GM23338 (cell line): ENCODE measurements at regions not wholly inside any gene's neighbourhood (a gene's known extent, or its start where the extent isn't known, plus 50 kb on each side); places are given as distances from the start of the nearest gene placed in this dataset.

Experiments
- ATAC-seq: fragments of 200-7000 bp; cut with Tn5 transposase; 3 replicates; pipeline ENCODE4 v1.9.1; 2020
- DNase-seq: peaks from one replicate; pipeline ENCODE4 v3.0.0-alpha.2; 2015; ENCODE audit warnings: low spot score
- H2AFZ ChIP-seq: fragments of 200-600 bp; sonication (generic); 2 replicates; pipeline ENCODE4 v1.8.0; 2016; ENCODE audit warnings: antibody characterized with exemption, mild to moderate bottlenecking, moderate library complexity
- H3F3A ChIP-seq: fragments of 200-600 bp; sonication (generic); replicated peaks from 2 replicates; pipeline ENCODE4 v1.8.0; 2017; ENCODE audit warnings: antibody characterized with exemption, mixed run types, low read depth
- H3K27ac ChIP-seq: fragments of 200-600 bp; sonication (generic); 2 replicates; pipeline ENCODE4 v1.6.1; 2016; ENCODE audit warnings: low read depth
- H3K27me3 ChIP-seq: fragments of 200-600 bp; sonication (generic); 2 replicates; pipeline ENCODE4 v1.8.0; 2016; ENCODE audit warnings: mild to moderate bottlenecking, mixed run types, moderate library complexity; ENCODE audit not compliant: insufficient read depth
- H3K36me3 ChIP-seq: fragments of 200-600 bp; sonication (generic); 2 replicates; pipeline ENCODE4 v1.8.0; 2016; ENCODE audit warnings: mild to moderate bottlenecking; ENCODE audit not compliant: insufficient read depth
- H3K4me1 ChIP-seq: fragments of 200-600 bp; sonication (generic); 2 replicates; pipeline ENCODE4 v1.8.0; 2016; ENCODE audit warnings: mild to moderate bottlenecking, moderate library complexity; ENCODE audit not compliant: insufficient read depth
- H3K4me2 ChIP-seq: fragments of 200-600 bp; sonication (generic); 2 replicates; pipeline ENCODE4 v1.7.1; 2017; ENCODE audit warnings: mixed run types
- H3K4me3 ChIP-seq: fragments of 200-600 bp; sonication (generic); 2 replicates; pipeline ENCODE4 v1.6.1; 2016; ENCODE audit warnings: mixed run types
- H3K79me2 ChIP-seq: fragments of 200-600 bp; sonication (generic); replicated peaks from 2 replicates; pipeline ENCODE4 v1.8.0; 2017; ENCODE audit warnings: mild to moderate bottlenecking; ENCODE audit not compliant: insufficient read depth
- H3K9me2 ChIP-seq: fragments of 200-600 bp; sonication (generic); 2 replicates; pipeline ENCODE4 v1.8.0; 2017; ENCODE audit not compliant: insufficient read depth
- H4K20me1 ChIP-seq: fragments of 200-600 bp; sonication (generic); replicated peaks from 2 replicates; pipeline ENCODE4 v1.8.0; 2017; ENCODE audit warnings: mild to moderate bottlenecking; ENCODE audit not compliant: insufficient read depth
- H3K27ac Mint-ChIP-seq: 2 replicates; pipeline ENCODE4 v1.8.0; 2020; ENCODE audit warnings: inconsistent platforms, mild to moderate bottlenecking, moderate library complexity, mixed read lengths
- H3K27me3 Mint-ChIP-seq: 3 replicates; pipeline ENCODE4 v1.8.0; 2022; ENCODE audit warnings: low read depth, mild to moderate bottlenecking, moderate library complexity, mixed read lengths, inconsistent platforms; ENCODE audit not compliant: insufficient read depth, poor library complexity
- H3K36me3 Mint-ChIP-seq: 3 replicates; pipeline ENCODE4 v1.8.0; 2021; ENCODE audit warnings: low read depth, mild to moderate bottlenecking, inconsistent platforms, moderate library complexity, mixed read lengths
- H3K4me1 Mint-ChIP-seq: 3 replicates; pipeline ENCODE4 v1.8.0; 2020; ENCODE audit warnings: mild to moderate bottlenecking, inconsistent platforms, mixed read lengths
- H3K4me3 Mint-ChIP-seq: 3 replicates; pipeline ENCODE4 v1.8.0; 2021; ENCODE audit warnings: moderate library complexity, mild to moderate bottlenecking, inconsistent platforms, mixed read lengths
- H3K9me3 Mint-ChIP-seq: 3 replicates; pipeline ENCODE4 v1.8.0; 2020; ENCODE audit warnings: moderate library complexity, mild to moderate bottlenecking, inconsistent platforms, mixed read lengths
- CREB1 ChIP-seq: fragments of 250-450 bp; sonication (Bioruptor Pico); IDR thresholded peaks from 2 replicates; pipeline ENCODE4 v1.5.0; 2020; ENCODE audit warnings: low read depth, mild to moderate bottlenecking, moderate library complexity
- CTCF ChIP-seq, 2 experiments: fragments of 200-600 bp in 1 of 2; sonication (generic) in 1 of 2; conservative IDR thresholded peaks; 2 replicates each; pipeline versions ENCODE4 v1.5.1 to v1.6.1; 2016 to 2017; ENCODE audit warnings: antibody characterized with exemption in 2 of 2, low read depth in 2 of 2, mild to moderate bottlenecking in 2 of 2, moderate library complexity in 1 of 2
- ETS1 ChIP-seq: IDR thresholded peaks from 2 replicates; pipeline ENCODE4 v1.6.1; 2016; ENCODE audit warnings: antibody characterized with exemption
- EZH2phosphoT487 ChIP-seq: fragments of 200-600 bp; sonication (generic); IDR thresholded peaks from one replicate; pipeline ENCODE4 v1.8.1; 2018; ENCODE audit warnings: antibody characterized with exemption; ENCODE audit not compliant: unreplicated experiment
- POLR2AphosphoS5 ChIP-seq: IDR thresholded peaks from 2 replicates; pipeline ENCODE4 v1.6.1; 2016; ENCODE audit warnings: antibody characterized with exemption, low read depth
- STAT1 ChIP-seq: IDR thresholded peaks from one replicate; pipeline ENCODE4 v1.6.1; 2016; ENCODE audit warnings: antibody characterized with exemption; ENCODE audit not compliant: unreplicated experiment
- ZNF114 ChIP-seq: fragments of 250-450 bp; sonication (Bioruptor Pico); IDR thresholded peaks from 2 replicates; pipeline ENCODE4 v1.5.0; 2020; ENCODE audit warnings: mild to moderate bottlenecking, moderate library complexity
- ZNF331 ChIP-seq: fragments of 250-450 bp; sonication (Bioruptor Pico); IDR thresholded peaks from 2 replicates; pipeline ENCODE4 v1.5.0; 2020; ENCODE audit warnings: low read depth, mild to moderate bottlenecking, moderate library complexity
- TF ChIP-seq, protein P1 (sequence below): fragments of 250-450 bp; sonication (Bioruptor Pico); IDR thresholded peaks from 2 replicates; pipeline ENCODE4 v1.5.0; 2020; ENCODE audit warnings: mild to moderate bottlenecking, moderate library complexity
- TF ChIP-seq, protein P2 (sequence below): IDR thresholded peaks from one replicate; pipeline ENCODE4 v1.6.1; 2018; ENCODE audit warnings: antibody characterized with exemption; ENCODE audit not compliant: unreplicated experiment

DNA sequence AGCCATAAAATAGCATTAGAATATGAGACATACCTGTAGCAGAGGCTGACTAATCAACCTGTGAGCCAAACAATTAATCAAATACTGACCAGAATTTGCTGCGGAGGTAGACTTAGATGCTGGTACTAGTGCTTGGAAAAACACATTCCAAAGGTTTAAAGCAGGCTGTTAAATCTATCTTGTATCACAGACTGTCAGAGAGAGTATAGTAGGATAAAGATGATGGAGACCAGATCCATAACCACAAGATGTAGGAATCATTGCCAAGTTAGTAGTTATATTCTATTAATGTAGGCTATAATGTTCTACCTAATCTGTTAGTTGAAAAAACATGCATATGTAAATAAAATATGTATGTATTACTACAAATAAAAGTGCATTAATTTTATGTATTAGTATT, 726.2 kb downstream of the SLC6A15 start (continued):
- no peak for TF ChIP-seq EZH2phosphoT487
- TF ChIP-seq POLR2AphosphoS5: no peak
- TF ChIP-seq CREB1 (CRISPR knock-in tag): no peak
- no peak for TF ChIP-seq ETS1
- TF ChIP-seq CTCF (conservative IDR thresholded peaks at IDR 0.05; ENCODE audit: low read depth in 2 of 2): no peak
- no peak for TF ChIP-seq ZNF331

DNA sequence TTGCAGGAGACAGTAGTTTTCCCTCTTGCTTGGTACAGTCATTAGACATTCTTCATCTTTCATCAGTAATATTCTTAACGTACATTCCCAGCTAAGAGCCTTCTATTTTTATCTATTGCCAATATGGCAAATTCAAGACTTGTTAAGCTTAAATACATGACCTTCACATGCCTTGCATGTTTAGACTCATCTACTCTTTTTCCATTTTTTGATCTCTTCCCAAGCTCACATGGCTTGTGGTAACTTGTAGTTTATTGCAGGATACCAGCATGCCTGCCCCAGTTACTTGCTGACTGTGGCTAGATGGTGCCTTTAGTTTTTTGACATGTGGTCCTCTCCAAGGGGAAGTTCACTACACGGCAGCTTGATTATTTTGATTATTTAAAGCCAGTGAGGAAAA, 729.0 kb downstream of the SLC6A15 start:
- Histone ChIP-seq H4K20me1 (no peaks in the 10 kb centered on the region), H3K4me1 (no peaks in the 10 kb centered on the region), H3K27me3 (no peaks in the 10 kb centered on the region), H3F3A (no peaks in the 10 kb centered on the region), H3K36me3 (no peaks in the 10 kb centered on the region), H3K27ac (no peak overlapping the region), H3K79me2 (no peaks in the 10 kb centered on the region), H3K4me3 (no peak overlapping the region), H2AFZ (no peak overlapping the region; the same call in 1 of the 2 replicates), H3K4me2 (no peak overlapping the region), H3K9me2 (no peaks in the 10 kb centered on the region)
- H3K36me3 Mint-ChIP-seq: no peaks in the 10 kb centered on the region
- no peak overlapping the region for H3K27ac Mint-ChIP-seq
- H3K27me3 Mint-ChIP-seq: no peaks in the 10 kb centered on the region
- H3K4me3 Mint-ChIP-seq: no peak overlapping the region
- ATAC-seq (no peak), DNase-seq (no peak)
- H3K9me3 Mint-ChIP-seq: no peaks in the 10 kb centered on the region
- H3K4me1 Mint-ChIP-seq: no peaks in the 10 kb centered on the region
- TF ChIP-seq, protein P1, sequence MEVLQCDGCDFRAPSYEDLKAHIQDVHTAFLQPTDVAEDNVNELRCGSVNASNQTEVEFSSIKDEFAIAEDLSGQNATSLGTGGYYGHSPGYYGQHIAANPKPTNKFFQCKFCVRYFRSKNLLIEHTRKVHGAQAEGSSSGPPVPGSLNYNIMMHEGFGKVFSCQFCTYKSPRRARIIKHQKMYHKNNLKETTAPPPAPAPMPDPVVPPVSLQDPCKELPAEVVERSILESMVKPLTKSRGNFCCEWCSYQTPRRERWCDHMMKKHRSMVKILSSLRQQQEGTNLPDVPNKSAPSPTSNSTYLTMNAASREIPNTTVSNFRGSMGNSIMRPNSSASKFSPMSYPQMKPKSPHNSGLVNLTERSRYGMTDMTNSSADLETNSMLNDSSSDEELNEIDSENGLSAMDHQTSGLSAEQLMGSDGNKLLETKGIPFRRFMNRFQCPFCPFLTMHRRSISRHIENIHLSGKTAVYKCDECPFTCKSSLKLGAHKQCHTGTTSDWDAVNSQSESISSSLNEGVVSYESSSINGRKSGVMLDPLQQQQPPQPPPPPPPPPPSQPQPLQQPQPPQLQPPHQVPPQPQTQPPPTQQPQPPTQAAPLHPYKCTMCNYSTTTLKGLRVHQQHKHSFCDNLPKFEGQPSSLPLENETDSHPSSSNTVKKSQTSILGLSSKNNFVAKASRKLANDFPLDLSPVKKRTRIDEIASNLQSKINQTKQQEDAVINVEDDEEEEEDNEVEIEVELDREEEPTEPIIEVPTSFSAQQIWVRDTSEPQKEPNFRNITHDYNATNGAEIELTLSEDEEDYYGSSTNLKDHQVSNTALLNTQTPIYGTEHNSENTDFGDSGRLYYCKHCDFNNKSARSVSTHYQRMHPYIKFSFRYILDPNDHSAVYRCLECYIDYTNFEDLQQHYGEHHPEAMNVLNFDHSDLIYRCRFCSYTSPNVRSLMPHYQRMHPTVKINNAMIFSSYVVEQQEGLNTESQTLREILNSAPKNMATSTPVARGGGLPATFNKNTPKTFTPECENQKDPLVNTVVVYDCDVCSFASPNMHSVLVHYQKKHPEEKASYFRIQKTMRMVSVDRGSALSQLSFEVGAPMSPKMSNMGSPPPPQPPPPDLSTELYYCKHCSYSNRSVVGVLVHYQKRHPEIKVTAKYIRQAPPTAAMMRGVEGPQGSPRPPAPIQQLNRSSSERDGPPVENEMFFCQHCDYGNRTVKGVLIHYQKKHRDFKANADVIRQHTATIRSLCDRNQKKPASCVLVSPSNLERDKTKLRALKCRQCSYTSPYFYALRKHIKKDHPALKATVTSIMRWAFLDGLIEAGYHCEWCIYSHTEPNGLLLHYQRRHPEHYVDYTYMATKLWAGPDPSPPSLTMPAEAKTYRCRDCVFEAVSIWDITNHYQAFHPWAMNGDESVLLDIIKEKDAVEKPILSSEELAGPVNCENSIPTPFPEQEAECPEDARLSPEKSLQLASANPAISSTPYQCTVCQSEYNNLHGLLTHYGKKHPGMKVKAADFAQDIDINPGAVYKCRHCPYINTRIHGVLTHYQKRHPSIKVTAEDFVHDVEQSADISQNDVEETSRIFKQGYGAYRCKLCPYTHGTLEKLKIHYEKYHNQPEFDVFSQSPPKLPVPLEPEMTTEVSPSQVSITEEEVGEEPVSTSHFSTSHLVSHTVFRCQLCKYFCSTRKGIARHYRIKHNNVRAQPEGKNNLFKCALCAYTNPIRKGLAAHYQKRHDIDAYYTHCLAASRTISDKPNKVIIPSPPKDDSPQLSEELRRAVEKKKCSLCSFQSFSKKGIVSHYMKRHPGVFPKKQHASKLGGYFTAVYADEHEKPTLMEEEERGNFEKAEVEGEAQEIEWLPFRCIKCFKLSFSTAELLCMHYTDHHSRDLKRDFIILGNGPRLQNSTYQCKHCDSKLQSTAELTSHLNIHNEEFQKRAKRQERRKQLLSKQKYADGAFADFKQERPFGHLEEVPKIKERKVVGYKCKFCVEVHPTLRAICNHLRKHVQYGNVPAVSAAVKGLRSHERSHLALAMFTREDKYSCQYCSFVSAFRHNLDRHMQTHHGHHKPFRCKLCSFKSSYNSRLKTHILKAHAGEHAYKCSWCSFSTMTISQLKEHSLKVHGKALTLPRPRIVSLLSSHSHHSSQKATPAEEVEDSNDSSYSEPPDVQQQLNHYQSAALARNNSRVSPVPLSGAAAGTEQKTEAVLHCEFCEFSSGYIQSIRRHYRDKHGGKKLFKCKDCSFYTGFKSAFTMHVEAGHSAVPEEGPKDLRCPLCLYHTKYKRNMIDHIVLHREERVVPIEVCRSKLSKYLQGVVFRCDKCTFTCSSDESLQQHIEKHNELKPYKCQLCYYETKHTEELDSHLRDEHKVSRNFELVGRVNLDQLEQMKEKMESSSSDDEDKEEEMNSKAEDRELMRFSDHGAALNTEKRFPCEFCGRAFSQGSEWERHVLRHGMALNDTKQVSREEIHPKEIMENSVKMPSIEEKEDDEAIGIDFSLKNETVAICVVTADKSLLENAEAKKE (CRISPR knock-in tag): no peak
- TF ChIP-seq POLR2AphosphoS5 (no peak), ZNF114 (no peak), CREB1 (CRISPR knock-in tag) (no peak), EZH2phosphoT487 (no peak), ZNF331 (no peak), STAT1 (no peak), CTCF (conservative IDR thresholded peaks at IDR 0.05; ENCODE audit: low read depth in 2 of 2) (no peak)
- TF ChIP-seq, protein P2, sequence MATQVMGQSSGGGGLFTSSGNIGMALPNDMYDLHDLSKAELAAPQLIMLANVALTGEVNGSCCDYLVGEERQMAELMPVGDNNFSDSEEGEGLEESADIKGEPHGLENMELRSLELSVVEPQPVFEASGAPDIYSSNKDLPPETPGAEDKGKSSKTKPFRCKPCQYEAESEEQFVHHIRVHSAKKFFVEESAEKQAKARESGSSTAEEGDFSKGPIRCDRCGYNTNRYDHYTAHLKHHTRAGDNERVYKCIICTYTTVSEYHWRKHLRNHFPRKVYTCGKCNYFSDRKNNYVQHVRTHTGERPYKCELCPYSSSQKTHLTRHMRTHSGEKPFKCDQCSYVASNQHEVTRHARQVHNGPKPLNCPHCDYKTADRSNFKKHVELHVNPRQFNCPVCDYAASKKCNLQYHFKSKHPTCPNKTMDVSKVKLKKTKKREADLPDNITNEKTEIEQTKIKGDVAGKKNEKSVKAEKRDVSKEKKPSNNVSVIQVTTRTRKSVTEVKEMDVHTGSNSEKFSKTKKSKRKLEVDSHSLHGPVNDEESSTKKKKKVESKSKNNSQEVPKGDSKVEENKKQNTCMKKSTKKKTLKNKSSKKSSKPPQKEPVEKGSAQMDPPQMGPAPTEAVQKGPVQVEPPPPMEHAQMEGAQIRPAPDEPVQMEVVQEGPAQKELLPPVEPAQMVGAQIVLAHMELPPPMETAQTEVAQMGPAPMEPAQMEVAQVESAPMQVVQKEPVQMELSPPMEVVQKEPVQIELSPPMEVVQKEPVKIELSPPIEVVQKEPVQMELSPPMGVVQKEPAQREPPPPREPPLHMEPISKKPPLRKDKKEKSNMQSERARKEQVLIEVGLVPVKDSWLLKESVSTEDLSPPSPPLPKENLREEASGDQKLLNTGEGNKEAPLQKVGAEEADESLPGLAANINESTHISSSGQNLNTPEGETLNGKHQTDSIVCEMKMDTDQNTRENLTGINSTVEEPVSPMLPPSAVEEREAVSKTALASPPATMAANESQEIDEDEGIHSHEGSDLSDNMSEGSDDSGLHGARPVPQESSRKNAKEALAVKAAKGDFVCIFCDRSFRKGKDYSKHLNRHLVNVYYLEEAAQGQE: no peak
